HL-60 (cell line): ENCODE measurements at regions not wholly inside any gene's neighbourhood (a gene's known extent, or its start where the extent isn't known, plus 50 kb on each side); places are given as distances from the start of the nearest gene placed in this dataset.

ENCODE experiments used
- DNase-seq, 2 experiments: peaks; one replicate each; pipeline ENCODE4 v3.0.0-alpha.2; 2010 to 2020; ENCODE audit warnings: low read depth in 1 of 2, low spot score in 1 of 2
- H3K27ac ChIP-seq: fragments of 250-450 bp; sonication (Bioruptor Pico); replicated peaks from 2 replicates; pipeline ENCODE4 v1.5.1; 2020; ENCODE audit warnings: mild to moderate bottlenecking, moderate library complexity
- H3K27me3 ChIP-seq: fragments of 250-450 bp; sonication (Bioruptor Pico); 2 replicates; pipeline ENCODE4 v1.5.1; 2021; ENCODE audit warnings: mild to moderate bottlenecking, moderate library complexity; ENCODE audit not compliant: insufficient read depth, poor library complexity, severe bottlenecking
- H3K4me3 ChIP-seq: replicated peaks from 2 replicates; pipeline ENCODE4 v1.5.1; 2011; ENCODE audit warnings: mild to moderate bottlenecking, control low read depth, low read length; ENCODE audit not compliant: insufficient read depth
- GABPA ChIP-seq: IDR thresholded peaks from 2 replicates; pipeline ENCODE4 v1.6.1; 2012; ENCODE audit warnings: low read depth
- POLR2AphosphoS5 ChIP-seq: IDR thresholded peaks from 2 replicates; pipeline ENCODE4 v1.6.1; 2012; ENCODE audit warnings: low read depth
- SPI1 ChIP-seq: IDR thresholded peaks from 2 replicates; pipeline ENCODE4 v1.6.1; 2012; ENCODE audit warnings: low read depth, mild to moderate bottlenecking, borderline replicate concordance
- TF ChIP-seq, protein P1 (sequence below): IDR thresholded peaks from 2 replicates; pipeline ENCODE4 v1.6.1; 2012; ENCODE audit warnings: low read depth; ENCODE audit not compliant: insufficient replicate concordance
- TF ChIP-seq, protein P2 (sequence below): IDR thresholded peaks from one replicate; pipeline ENCODE4 v1.5.1; 2011; ENCODE audit warnings: low read length, control low read depth, inconsistent platforms; ENCODE audit not compliant: insufficient read depth

DNA sequence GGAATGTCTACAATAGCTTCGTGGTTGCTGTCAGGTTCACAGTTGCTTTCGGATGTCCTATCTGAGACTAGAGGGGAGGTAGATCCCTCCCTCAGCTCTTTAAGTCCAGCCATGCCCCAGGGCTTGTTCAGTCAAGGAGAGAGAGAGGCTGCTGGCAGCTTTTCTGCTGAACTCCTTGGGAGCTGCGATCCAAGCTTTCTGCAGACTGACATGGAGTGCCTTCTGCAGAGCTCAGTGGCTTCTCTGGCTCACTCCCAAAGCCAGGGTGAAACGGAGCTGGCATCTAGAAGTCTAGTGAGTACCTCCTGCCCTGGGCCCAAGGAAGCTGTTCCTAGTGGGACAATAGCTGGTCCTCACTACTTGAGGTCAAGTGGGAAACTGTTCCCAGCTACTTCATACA, 62.5 kb downstream of the TMEM17 start:
- Histone ChIP-seq H3K27ac (no peak overlapping the region), H3K4me3 (no peak overlapping the region), H3K27me3 (no peaks in the 10 kb centered on the region)
- DNase-seq = no peak
- TF ChIP-seq SPI1 (no peak), GABPA (no peak), POLR2AphosphoS5 (no peak)
- TF ChIP-seq, protein P1, sequence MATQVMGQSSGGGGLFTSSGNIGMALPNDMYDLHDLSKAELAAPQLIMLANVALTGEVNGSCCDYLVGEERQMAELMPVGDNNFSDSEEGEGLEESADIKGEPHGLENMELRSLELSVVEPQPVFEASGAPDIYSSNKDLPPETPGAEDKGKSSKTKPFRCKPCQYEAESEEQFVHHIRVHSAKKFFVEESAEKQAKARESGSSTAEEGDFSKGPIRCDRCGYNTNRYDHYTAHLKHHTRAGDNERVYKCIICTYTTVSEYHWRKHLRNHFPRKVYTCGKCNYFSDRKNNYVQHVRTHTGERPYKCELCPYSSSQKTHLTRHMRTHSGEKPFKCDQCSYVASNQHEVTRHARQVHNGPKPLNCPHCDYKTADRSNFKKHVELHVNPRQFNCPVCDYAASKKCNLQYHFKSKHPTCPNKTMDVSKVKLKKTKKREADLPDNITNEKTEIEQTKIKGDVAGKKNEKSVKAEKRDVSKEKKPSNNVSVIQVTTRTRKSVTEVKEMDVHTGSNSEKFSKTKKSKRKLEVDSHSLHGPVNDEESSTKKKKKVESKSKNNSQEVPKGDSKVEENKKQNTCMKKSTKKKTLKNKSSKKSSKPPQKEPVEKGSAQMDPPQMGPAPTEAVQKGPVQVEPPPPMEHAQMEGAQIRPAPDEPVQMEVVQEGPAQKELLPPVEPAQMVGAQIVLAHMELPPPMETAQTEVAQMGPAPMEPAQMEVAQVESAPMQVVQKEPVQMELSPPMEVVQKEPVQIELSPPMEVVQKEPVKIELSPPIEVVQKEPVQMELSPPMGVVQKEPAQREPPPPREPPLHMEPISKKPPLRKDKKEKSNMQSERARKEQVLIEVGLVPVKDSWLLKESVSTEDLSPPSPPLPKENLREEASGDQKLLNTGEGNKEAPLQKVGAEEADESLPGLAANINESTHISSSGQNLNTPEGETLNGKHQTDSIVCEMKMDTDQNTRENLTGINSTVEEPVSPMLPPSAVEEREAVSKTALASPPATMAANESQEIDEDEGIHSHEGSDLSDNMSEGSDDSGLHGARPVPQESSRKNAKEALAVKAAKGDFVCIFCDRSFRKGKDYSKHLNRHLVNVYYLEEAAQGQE = no peak
- TF ChIP-seq, protein P2, sequence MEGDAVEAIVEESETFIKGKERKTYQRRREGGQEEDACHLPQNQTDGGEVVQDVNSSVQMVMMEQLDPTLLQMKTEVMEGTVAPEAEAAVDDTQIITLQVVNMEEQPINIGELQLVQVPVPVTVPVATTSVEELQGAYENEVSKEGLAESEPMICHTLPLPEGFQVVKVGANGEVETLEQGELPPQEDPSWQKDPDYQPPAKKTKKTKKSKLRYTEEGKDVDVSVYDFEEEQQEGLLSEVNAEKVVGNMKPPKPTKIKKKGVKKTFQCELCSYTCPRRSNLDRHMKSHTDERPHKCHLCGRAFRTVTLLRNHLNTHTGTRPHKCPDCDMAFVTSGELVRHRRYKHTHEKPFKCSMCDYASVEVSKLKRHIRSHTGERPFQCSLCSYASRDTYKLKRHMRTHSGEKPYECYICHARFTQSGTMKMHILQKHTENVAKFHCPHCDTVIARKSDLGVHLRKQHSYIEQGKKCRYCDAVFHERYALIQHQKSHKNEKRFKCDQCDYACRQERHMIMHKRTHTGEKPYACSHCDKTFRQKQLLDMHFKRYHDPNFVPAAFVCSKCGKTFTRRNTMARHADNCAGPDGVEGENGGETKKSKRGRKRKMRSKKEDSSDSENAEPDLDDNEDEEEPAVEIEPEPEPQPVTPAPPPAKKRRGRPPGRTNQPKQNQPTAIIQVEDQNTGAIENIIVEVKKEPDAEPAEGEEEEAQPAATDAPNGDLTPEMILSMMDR = no peak

DNA sequence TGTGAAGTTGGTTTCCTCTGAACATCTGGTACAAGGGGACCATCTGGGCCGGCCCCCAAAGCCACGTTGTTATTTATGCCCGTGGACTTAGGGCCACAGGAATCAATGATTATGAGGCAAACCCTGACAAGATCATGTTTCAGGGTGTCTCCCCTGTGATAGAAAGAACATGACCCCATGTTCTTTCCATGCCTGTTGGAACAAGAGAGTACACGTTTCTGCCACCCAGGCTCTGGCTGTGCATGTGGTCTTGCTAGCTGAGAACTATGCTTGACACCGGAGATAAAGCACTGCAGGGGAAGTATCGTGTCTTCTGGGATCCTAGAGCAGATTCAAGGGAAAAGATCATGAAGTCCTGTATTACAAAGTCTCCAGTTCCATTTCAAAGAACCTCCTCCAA, 64.2 kb downstream of the TMEM17 start:
- Histone ChIP-seq H3K27ac (no peak overlapping the region), H3K4me3 (no peak overlapping the region), H3K27me3 (no peaks in the 10 kb centered on the region)
- DNase-seq = no peak
- TF ChIP-seq, protein P2 = no peak
- TF ChIP-seq, protein P1 = no peak
- TF ChIP-seq SPI1 (no peak), GABPA (no peak), POLR2AphosphoS5 (no peak)

DNA sequence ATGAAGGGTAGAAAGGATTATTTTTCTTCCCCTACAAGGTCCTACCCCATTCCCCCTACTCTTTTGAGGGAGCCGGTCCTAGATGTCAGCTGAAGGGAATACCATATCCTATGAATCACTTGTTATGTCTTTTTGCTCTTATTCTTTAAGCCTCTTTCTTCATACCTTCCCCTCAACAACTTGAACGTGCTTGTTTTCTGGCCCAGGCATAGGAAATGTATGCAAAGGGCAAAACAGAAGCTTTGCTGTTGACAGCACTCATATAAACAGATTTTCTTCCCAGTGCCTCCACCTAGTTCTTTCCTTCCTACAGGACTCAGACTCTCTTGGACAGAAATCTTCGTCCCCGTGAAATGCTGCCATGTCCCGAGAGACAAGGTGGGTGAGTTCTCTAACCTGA, 64.6 kb downstream of the TMEM17 start:
- TF ChIP-seq, protein P1 = no peak
- no peak for TF ChIP-seq POLR2AphosphoS5
- TF ChIP-seq, protein P2 = no peak
- TF ChIP-seq SPI1 = no peak
- no peak for TF ChIP-seq GABPA
- H3K4me3 ChIP-seq = no peak overlapping the region
- DNase-seq = no peak
- no peaks in the 10 kb centered on the region for H3K27me3 ChIP-seq
- no peak overlapping the region for H3K27ac ChIP-seq
